Astrocyte (in vitro differentiated cells and primary cell): ENCODE measurements at regions not wholly inside any gene's neighbourhood (a gene's known extent, or its start where the extent isn't known, plus 50 kb on each side); places are given as distances from the start of the nearest gene placed in this dataset.
A peak's percentile ranks its signal among the peaks of the same experiment; 100 is the strongest.
"Not testable (repeated sequence)": the region's sequence is repeated elsewhere in the genome, so short reads cannot be mapped to it uniquely, and the experiment has no call there.

ENCODE experiments used
- DNase-seq: peaks from one replicate; pipeline ENCODE4 v3.0.0-alpha.2; 2010; ENCODE audit warnings: low read depth
- FAIRE-seq: peaks from 2 replicates; lab custom pipeline; 2011; peaks lifted over from hg19 to GRCh38; lab: Jason Lieb, UNC
- H2AFZ ChIP-seq: 2 replicates; pipeline ENCODE4 v1.6.0; 2012; ENCODE audit warnings: low read depth, low read length, inconsistent platforms
- H3K27ac ChIP-seq: 2 replicates; pipeline ENCODE4 v1.5.1; 2011; ENCODE audit warnings: low read depth, low read length, inconsistent platforms
- H3K27me3 ChIP-seq: 2 replicates; pipeline ENCODE4 v1.6.0; 2011; ENCODE audit warnings: low read length, inconsistent platforms; ENCODE audit not compliant: insufficient read depth
- H3K36me3 ChIP-seq: 2 replicates; pipeline ENCODE4 v1.5.1; 2011; ENCODE audit warnings: low read length, inconsistent platforms; ENCODE audit not compliant: insufficient read depth
- H3K4me1 ChIP-seq: 2 replicates; pipeline ENCODE4 v1.5.1; 2011; ENCODE audit warnings: low read length, inconsistent platforms; ENCODE audit not compliant: insufficient read depth
- H3K4me2 ChIP-seq: 2 replicates; pipeline ENCODE4 v1.6.0; 2012; ENCODE audit warnings: low read length, inconsistent platforms
- H3K4me3 ChIP-seq: 2 replicates; pipeline ENCODE4 v1.5.1; 2011; ENCODE audit warnings: low read depth, mild to moderate bottlenecking, low read length, inconsistent platforms; ENCODE audit not compliant: insufficient read depth
- H3K79me2 ChIP-seq: 2 replicates; pipeline ENCODE4 v1.6.0; 2012; ENCODE audit warnings: mild to moderate bottlenecking, low read length, inconsistent platforms; ENCODE audit not compliant: insufficient read depth
- H3K9ac ChIP-seq: 2 replicates; pipeline ENCODE4 v1.6.0; 2012; ENCODE audit warnings: mild to moderate bottlenecking, low read length, inconsistent platforms
- H3K9me3 ChIP-seq: 2 replicates; pipeline ENCODE4 v1.5.1; 2012; ENCODE audit warnings: low read depth, mild to moderate bottlenecking, low read length, inconsistent platforms; ENCODE audit not compliant: insufficient read depth
- H4K20me1 ChIP-seq: 2 replicates; pipeline ENCODE4 v1.6.0; 2012; ENCODE audit warnings: low read length, inconsistent platforms; ENCODE audit not compliant: insufficient read depth
- H3K27ac Mint-ChIP-seq: one replicate; pipeline ENCODE4 v1.8.0; 2021; ENCODE audit warnings: mild to moderate bottlenecking, mixed read lengths; ENCODE audit not compliant: unreplicated experiment
- H3K27me3 Mint-ChIP-seq: one replicate; pipeline ENCODE4 v1.8.0; 2021; ENCODE audit warnings: low read depth, mixed read lengths; ENCODE audit not compliant: unreplicated experiment
- H3K36me3 Mint-ChIP-seq: one replicate; pipeline ENCODE4 v1.8.0; 2021; ENCODE audit warnings: low read depth, mixed read lengths; ENCODE audit not compliant: unreplicated experiment
- H3K4me1 Mint-ChIP-seq: one replicate; pipeline ENCODE4 v1.8.0; 2021; ENCODE audit warnings: low read depth, mixed read lengths; ENCODE audit not compliant: unreplicated experiment
- H3K4me3 Mint-ChIP-seq: one replicate; pipeline ENCODE4 v1.8.0; 2021; ENCODE audit warnings: mild to moderate bottlenecking, moderate library complexity, mixed read lengths; ENCODE audit not compliant: unreplicated experiment
- H3K9me3 Mint-ChIP-seq: one replicate; pipeline ENCODE4 v1.8.0; 2021; ENCODE audit warnings: mild to moderate bottlenecking, mixed read lengths; ENCODE audit not compliant: unreplicated experiment
- CTCF ChIP-seq: IDR thresholded peaks from 2 replicates; pipeline ENCODE4 v1.5.1; 2011; ENCODE audit warnings: low read depth, mild to moderate bottlenecking, inconsistent platforms, low read length, moderate library complexity; ENCODE audit not compliant: insufficient read depth
- EZH2 ChIP-seq: IDR thresholded peaks from 2 replicates; pipeline ENCODE4 v1.6.1; 2012; ENCODE audit warnings: mild to moderate bottlenecking, low read length, inconsistent platforms; ENCODE audit not compliant: insufficient read depth

GRCh38 chr4:104643805-104644204, 149.1 kb upstream of the CXXC4 start:
- Histone ChIP-seq H3K79me2 (no peaks in the 10 kb centered on the region), H3K9me3 (no peaks in the 10 kb centered on the region), H3K4me1 (no peaks in the 10 kb centered on the region), H3K9ac (no peak overlapping the region), H3K4me3 (no peak overlapping the region), H3K4me2 (no peak overlapping the region), H2AFZ (no peak overlapping the region), H3K36me3 (no peaks in the 10 kb centered on the region), H3K27ac (no peak overlapping the region), H4K20me1 (no peaks in the 10 kb centered on the region), H3K27me3 (no peaks in the 10 kb centered on the region)
- H3K27ac Mint-ChIP-seq: no peak overlapping the region
- H3K4me1 Mint-ChIP-seq: no peaks in the 10 kb centered on the region
- DNase-seq (no peak), FAIRE-seq (no peak)
- H3K36me3 Mint-ChIP-seq: no peaks in the 10 kb centered on the region
- H3K4me3 Mint-ChIP-seq: no peak overlapping the region
- TF ChIP-seq EZH2: no peak
- TF ChIP-seq CTCF: no peak
- H3K9me3 Mint-ChIP-seq: no peaks in the 10 kb centered on the region
- H3K27me3 Mint-ChIP-seq: no peaks in the 10 kb centered on the region

- no peak overlapping the region for H3K4me3 ChIP-seq
- DNase-seq: peak; percentile 9
- H3K4me3 Mint-ChIP-seq: no peak overlapping the region
- no peak overlapping the region for H3K27ac ChIP-seq
- H3K9ac ChIP-seq: no peak overlapping the region
- no peaks in the 10 kb centered on the region for H3K27me3 Mint-ChIP-seq
- no peaks in the 10 kb centered on the region for H3K27me3 ChIP-seq
- peaks cover 6% of the 10 kb centered on the region for H3K9me3 ChIP-seq
- no peaks in the 10 kb centered on the region for H3K36me3 ChIP-seq
- H3K79me2 ChIP-seq: no peaks in the 10 kb centered on the region
- no peaks in the 10 kb centered on the region for H3K4me1 Mint-ChIP-seq
- no peak overlapping the region for H3K27ac Mint-ChIP-seq
- H3K9me3 Mint-ChIP-seq: no peaks in the 10 kb centered on the region
- no peaks in the 10 kb centered on the region for H4K20me1 ChIP-seq
- H3K36me3 Mint-ChIP-seq: no peaks in the 10 kb centered on the region
- TF ChIP-seq EZH2: no peak
- no peak for TF ChIP-seq CTCF
- no peak overlapping the region for H3K4me2 ChIP-seq
- no peak overlapping the region for H2AFZ ChIP-seq
- H3K4me1 ChIP-seq: no peaks in the 10 kb centered on the region
- no peak for FAIRE-seq
Measured at GRCh38 chr4:104649631-104650030, 154.9 kb upstream of the CXXC4 start.

- not testable (repeated sequence) for H3K9ac ChIP-seq, H3K36me3 ChIP-seq, H3K27ac ChIP-seq, H3K36me3 Mint-ChIP-seq, DNase-seq, H3K9me3 ChIP-seq, H3K4me1 Mint-ChIP-seq, H3K4me2 ChIP-seq, H2AFZ ChIP-seq, H3K4me3 ChIP-seq, H3K4me1 ChIP-seq, H3K27me3 Mint-ChIP-seq, H3K4me3 Mint-ChIP-seq, H3K79me2 ChIP-seq, H4K20me1 ChIP-seq, H3K9me3 Mint-ChIP-seq, H3K27me3 ChIP-seq, FAIRE-seq, H3K27ac Mint-ChIP-seq
Measured at GRCh38 chr4:104662269-104662668, 167.6 kb upstream of the CXXC4 start.
